ENCODE measurements at regions not wholly inside any gene's neighbourhood (a gene's known extent, or its start where the extent isn't known, plus 50 kb on each side); places are given as distances from the start of the nearest gene placed in this dataset.

GRCh38 chr12:77615332-77615731, 215.4 kb upstream of the NAV3 start:
- TF ChIP-seq CTCF (IDR thresholded peaks at IDR 0.05) (no peak), POLR2A (IDR thresholded peaks at IDR 0.05) (no peak)
